Ishikawa (cell line): ENCODE measurements at regions not wholly inside any gene's neighbourhood (a gene's known extent, or its start where the extent isn't known, plus 50 kb on each side); places are given as distances from the start of the nearest gene placed in this dataset.

ENCODE experiments used
- CEBPB ChIP-seq: IDR thresholded peaks from 2 replicates; pipeline ENCODE4 v1.6.1; 2012
- CREB1 ChIP-seq: IDR thresholded peaks from 2 replicates; pipeline ENCODE4 v1.6.1; 2012; ENCODE audit warnings: low read depth
- EGR1 ChIP-seq: IDR thresholded peaks from 2 replicates; pipeline ENCODE4 v1.6.1; 2012
- EP300 ChIP-seq: IDR thresholded peaks from 2 replicates; pipeline ENCODE4 v1.6.1; 2012; ENCODE audit warnings: borderline replicate concordance
- FOXM1 ChIP-seq: IDR thresholded peaks from 2 replicates; pipeline ENCODE4 v1.6.1; 2012; ENCODE audit warnings: low read depth, borderline replicate concordance
- NFIC ChIP-seq: IDR thresholded peaks from 2 replicates; pipeline ENCODE4 v1.6.1; 2012
- RAD21 ChIP-seq: IDR thresholded peaks from 2 replicates; pipeline ENCODE4 v1.6.1; 2012; ENCODE audit warnings: low read depth
- TAF1 ChIP-seq: IDR thresholded peaks from 2 replicates; pipeline ENCODE4 v1.6.1; 2012; ENCODE audit warnings: low read depth, mild to moderate bottlenecking
- ZBTB7A ChIP-seq: IDR thresholded peaks from 2 replicates; pipeline ENCODE4 v1.6.1; 2012; ENCODE audit warnings: low read depth
- TF ChIP-seq, protein P1 (sequence below): IDR thresholded peaks from 2 replicates; pipeline ENCODE4 v1.6.1; 2012; ENCODE audit warnings: low read depth, mild to moderate bottlenecking
- TF ChIP-seq, protein P2 (sequence below): IDR thresholded peaks from 2 replicates; pipeline ENCODE4 v1.6.1; 2012
- TF ChIP-seq, protein P3 (sequence below): IDR thresholded peaks from 2 replicates; pipeline ENCODE4 v1.6.1; 2012

DNA sequence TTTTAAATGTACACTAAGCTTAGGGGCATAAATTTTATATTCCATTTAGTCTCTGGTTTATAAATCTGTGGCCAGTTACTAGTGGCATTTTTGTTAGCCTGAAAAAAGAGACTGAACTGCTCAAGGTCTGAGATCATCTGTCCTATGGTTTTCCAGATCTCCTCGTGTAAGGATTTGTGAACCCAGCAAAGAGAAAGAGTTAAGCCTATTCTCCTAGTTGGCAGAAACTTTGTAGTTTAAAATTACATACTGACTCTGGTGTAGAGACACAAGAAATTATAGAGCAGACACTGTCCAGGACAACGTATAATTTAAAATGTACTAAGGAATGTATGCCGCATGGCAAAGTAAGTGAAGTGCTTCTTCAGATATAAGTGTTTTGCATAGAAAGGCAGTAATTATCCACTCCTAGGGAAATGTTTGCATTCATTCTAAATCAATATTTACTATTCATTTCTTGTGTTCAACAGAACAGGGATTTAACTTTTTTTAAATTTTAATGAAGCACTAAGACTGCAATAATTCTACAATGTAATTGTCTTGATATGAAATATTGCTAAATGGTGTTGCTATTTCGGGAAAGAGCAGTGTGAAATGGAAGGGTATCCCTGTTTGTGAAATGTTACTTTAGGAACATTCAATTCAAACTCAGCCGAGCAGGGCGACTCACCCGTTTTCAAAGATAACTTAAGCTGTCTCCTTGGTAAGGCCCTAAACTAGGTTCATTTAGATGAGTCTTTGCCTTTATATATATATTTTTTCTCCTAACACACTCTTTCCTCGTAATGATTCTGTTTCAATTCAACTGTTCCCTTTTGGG lies 508.4 kb upstream of the ZEB2 start:
- TF ChIP-seq NFIC (no peak), TAF1 (no peak), CEBPB (no peak), EP300 (no peak), RAD21 (no peak), EGR1 (no peak), CREB1 (no peak), ZBTB7A (no peak), FOXM1 (no peak)
- TF ChIP-seq, protein P1, sequence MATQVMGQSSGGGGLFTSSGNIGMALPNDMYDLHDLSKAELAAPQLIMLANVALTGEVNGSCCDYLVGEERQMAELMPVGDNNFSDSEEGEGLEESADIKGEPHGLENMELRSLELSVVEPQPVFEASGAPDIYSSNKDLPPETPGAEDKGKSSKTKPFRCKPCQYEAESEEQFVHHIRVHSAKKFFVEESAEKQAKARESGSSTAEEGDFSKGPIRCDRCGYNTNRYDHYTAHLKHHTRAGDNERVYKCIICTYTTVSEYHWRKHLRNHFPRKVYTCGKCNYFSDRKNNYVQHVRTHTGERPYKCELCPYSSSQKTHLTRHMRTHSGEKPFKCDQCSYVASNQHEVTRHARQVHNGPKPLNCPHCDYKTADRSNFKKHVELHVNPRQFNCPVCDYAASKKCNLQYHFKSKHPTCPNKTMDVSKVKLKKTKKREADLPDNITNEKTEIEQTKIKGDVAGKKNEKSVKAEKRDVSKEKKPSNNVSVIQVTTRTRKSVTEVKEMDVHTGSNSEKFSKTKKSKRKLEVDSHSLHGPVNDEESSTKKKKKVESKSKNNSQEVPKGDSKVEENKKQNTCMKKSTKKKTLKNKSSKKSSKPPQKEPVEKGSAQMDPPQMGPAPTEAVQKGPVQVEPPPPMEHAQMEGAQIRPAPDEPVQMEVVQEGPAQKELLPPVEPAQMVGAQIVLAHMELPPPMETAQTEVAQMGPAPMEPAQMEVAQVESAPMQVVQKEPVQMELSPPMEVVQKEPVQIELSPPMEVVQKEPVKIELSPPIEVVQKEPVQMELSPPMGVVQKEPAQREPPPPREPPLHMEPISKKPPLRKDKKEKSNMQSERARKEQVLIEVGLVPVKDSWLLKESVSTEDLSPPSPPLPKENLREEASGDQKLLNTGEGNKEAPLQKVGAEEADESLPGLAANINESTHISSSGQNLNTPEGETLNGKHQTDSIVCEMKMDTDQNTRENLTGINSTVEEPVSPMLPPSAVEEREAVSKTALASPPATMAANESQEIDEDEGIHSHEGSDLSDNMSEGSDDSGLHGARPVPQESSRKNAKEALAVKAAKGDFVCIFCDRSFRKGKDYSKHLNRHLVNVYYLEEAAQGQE, result no peak
- TF ChIP-seq, protein P2, sequence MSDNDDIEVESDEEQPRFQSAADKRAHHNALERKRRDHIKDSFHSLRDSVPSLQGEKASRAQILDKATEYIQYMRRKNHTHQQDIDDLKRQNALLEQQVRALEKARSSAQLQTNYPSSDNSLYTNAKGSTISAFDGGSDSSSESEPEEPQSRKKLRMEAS, result no peak
- TF ChIP-seq, protein P3, sequence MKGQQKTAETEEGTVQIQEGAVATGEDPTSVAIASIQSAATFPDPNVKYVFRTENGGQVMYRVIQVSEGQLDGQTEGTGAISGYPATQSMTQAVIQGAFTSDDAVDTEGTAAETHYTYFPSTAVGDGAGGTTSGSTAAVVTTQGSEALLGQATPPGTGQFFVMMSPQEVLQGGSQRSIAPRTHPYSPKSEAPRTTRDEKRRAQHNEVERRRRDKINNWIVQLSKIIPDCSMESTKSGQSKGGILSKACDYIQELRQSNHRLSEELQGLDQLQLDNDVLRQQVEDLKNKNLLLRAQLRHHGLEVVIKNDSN, result no peak
